Activated naive CD4-positive, alpha-beta T cell treated with Interleukin-2 at 50 U/mL for 16 hours (primary cell): ENCODE measurements at regions not wholly inside any gene's neighbourhood (a gene's known extent, or its start where the extent isn't known, plus 50 kb on each side); places are given as distances from the start of the nearest gene placed in this dataset.
"Not testable (repeated sequence)": the region's sequence is repeated elsewhere in the genome, so short reads cannot be mapped to it uniquely, and the experiment has no call there.

Experiments
- DNase-seq: peaks from one replicate; pipeline ENCODE4 v3.0.0-alpha.2; 2020

- DNase-seq: not testable (repeated sequence)
Measured at GRCh38 chr20:17891131-17891530, 77.5 kb downstream of the SNX5 start.

GRCh38 chr20:17890330-17890729 is 78.3 kb downstream of the SNX5 start:
- no peak for DNase-seq

- DNase-seq: no peak
Measured at GRCh38 chr20:17889226-17889625, 79.4 kb downstream of the SNX5 start.

- no peak for DNase-seq
Measured at GRCh38 chr20:17888044-17888443, 80.5 kb downstream of the SNX5 start.

GRCh38 chr20:17887331-17888030 is 81.1 kb downstream of the SNX5 start:
- DNase-seq: no peak

GRCh38 chr20:17885544-17885943 is 83.0 kb downstream of the SNX5 start:
- no peak for DNase-seq

- DNase-seq: no peak
Measured at GRCh38 chr20:17885076-17885475, 83.5 kb downstream of the SNX5 start.

GRCh38 chr20:17884307-17885003 is 84.1 kb downstream of the SNX5 start:
- DNase-seq: no peak

GRCh38 chr20:17883592-17884306 is 84.8 kb downstream of the SNX5 start:
- DNase-seq: no peak

GRCh38 chr20:17882834-17883591 is 85.6 kb downstream of the SNX5 start:
- no peak for DNase-seq

GRCh38 chr20:17882065-17882833 is 86.3 kb downstream of the SNX5 start:
- no peak for DNase-seq

GRCh38 chr20:17881741-17882064 is 86.9 kb downstream of the SNX5 start:
- DNase-seq: no peak

- DNase-seq: no peak
Measured at GRCh38 chr20:17878912-17879602, 89.5 kb downstream of the SNX5 start.

- DNase-seq: no peak
Measured at GRCh38 chr20:17878069-17878911, 90.3 kb downstream of the SNX5 start.

GRCh38 chr20:17875981-17876385 is 92.6 kb downstream of the SNX5 start:
- DNase-seq: no peak

GRCh38 chr20:17875106-17875980 is 93.3 kb downstream of the SNX5 start:
- no peak for DNase-seq

- DNase-seq: no peak
Measured at GRCh38 chr20:17874271-17875105, 94.1 kb downstream of the SNX5 start.

GRCh38 chr20:17873410-17874270 is 95.0 kb downstream of the SNX5 start:
- DNase-seq: no peak
